OCI-LY7 (cell line): ENCODE measurements at regions not wholly inside any gene's neighbourhood (a gene's known extent, or its start where the extent isn't known, plus 50 kb on each side); places are given as distances from the start of the nearest gene placed in this dataset.

Source experiments
- CTCF ChIP-seq: fragments of 200-600 bp; sonication (generic); conservative IDR thresholded peaks from 2 replicates; pipeline ENCODE4 v1.5.1; 2014; ENCODE audit warnings: mild to moderate bottlenecking, antibody characterized with exemption, low read length, moderate library complexity, mixed read lengths
- EZH2phosphoT487 ChIP-seq: fragments of 200-600 bp; sonication (generic); IDR thresholded peaks from 2 replicates; pipeline ENCODE4 v1.6.1; 2018; ENCODE audit warnings: low read depth, borderline replicate concordance, mild to moderate bottlenecking, mixed run types, antibody characterized with exemption, low read length, moderate library complexity, mixed read lengths

DNA sequence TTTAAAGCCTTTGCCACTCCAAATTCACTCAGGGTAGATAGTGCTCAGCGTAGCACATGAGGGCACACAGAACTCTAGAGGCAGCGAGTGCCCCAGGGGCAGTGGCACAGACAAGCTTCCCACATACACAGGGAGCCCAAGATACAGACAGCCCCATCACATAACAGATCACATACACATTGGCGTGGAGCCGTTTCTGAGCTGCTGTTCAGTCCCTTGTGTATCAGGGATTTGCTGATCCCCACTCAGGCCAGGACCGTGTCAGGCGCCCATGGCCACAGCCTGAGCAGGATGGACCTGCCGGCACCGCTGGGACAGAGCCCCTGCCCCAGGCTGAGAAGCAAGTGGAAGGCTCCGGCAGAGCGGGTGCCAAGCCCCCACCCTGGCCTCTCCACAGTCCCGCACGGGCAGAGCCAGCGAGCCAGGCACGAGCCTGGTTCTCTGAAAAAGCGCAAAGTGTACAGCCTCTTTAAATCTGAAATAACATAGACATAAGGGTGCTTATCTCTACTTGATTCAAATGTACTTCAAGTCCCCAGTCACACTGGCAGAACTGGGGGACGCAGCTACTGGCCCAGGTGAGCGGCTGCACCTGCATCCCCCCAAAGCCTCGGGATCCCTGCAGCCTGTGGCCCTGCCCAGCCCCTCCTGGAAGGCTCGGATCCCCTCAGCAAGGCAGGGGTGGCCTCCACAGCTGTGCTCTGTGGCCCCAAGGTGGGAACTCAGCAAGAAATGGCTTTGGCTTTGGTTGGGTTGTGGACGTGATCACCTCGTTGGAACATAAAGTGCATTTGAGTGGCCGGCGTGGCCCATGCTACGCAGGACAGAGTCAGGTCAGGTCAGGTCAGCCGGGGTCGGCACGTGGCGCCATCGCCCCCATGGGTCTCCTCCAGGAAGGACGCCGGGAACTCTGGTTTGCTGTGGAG is 231.3 kb downstream of the ERMARD start:
- TF ChIP-seq CTCF (no peak), EZH2phosphoT487 (no peak)
